ENCODE measurements at regions not wholly inside any gene's neighbourhood (a gene's known extent, or its start where the extent isn't known, plus 50 kb on each side); places are given as distances from the start of the nearest gene placed in this dataset.

DNA sequence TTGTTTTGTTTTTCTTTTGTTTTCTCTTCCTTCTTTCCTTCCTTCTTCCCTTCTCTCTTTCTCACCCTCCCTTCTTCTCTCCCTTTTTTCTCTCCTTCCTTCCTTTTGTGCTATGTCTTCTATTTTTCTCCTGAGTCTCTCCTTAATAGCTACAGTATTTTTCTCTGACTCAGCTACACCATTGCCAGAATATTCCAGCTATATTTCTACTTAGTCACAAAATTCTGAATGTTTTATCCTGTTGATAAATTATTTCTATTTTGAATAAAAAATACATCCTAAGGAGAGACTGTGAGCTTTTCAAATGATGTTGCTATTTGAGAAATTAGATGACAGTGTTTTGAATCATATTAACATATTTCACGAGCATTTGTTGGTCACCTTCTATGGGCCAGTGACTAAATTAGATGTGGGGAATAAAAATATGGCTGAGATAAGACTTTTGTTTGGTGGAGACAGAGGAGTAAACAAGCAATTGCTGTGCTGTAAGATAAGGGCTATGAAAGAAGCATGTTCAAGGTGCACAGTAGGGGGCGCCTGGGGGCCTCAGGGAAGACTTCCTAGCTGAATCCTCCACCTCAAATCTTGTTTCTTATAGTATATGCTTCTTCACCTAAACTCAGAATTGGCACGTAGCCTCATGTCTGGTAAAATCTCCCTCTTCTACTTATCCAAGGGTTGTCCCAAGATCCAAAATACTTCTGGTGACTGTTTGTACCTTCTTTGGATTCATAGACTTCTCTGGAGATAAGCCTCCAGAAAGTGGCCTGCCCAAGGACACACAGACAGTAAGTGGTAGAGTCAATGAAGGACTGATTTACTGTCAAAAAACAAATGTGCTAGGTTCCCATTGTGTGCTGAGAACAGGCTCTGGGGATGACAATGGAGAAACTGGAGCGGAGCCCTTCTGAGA is 115.5 kb upstream of the CREB5 start:
- DNase-seq, result no peak

DNA sequence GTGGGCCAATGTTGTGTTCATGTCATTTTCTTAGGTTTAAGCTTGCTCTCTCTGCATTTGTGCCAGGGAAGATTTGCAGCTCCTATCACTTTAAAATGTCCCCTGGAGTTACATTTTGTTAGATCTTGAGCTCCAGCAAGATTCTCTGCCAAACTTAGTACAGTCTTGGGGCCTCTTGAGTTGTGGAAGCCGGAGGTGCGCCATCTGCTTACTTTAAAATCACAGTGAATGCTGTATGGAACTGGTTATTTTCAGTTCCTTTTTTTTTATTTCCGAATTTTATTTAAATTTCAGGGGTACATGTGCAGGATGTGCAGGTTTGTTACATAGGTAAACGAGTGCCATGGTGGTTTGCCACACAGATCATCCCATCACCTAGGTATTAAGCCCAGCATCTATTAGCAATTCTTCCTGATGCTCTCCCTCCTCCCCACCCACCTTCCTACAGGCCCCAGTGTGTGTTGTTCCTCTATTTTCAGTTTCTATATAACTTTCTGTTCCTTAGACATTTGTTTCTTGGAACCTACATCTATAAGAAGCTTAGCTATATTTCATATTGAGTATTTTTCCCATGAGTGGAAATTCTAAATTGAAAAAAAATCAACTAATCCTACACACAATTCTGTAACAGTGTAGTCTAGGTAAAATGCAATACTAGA is 114.4 kb upstream of the CREB5 start:
- DNase-seq, result no peak

DNA sequence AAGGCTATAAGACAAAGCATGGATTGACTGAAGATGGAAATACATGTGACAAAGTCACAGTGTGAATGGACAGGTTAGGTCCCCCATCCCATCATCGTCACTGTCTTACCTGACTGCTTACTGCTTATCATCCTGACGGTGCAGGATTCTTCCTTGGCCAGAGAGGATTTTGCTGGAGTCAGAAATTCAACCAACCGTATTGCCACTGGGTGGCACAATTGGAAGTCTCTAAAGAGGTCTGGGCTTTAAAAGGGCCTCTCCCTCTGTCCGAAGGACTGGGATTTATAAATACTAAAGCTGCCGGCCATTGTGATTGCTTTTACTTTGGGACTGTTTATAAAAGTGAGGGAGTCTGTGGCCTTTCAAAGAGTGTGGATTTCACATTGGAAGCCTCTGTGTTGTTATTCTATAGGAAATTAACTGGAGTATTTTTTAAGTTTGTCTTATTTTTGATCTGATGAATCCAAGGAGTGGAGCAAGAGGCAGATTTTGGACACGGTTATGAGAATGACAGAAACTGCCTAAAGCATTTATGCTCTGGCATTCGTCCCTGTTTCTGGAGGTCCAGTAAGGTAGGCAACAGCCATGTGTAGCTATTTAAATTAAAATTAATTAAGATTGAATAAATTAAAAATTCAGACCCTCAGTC is 113.3 kb upstream of the CREB5 start:
- no peak for DNase-seq

DNA sequence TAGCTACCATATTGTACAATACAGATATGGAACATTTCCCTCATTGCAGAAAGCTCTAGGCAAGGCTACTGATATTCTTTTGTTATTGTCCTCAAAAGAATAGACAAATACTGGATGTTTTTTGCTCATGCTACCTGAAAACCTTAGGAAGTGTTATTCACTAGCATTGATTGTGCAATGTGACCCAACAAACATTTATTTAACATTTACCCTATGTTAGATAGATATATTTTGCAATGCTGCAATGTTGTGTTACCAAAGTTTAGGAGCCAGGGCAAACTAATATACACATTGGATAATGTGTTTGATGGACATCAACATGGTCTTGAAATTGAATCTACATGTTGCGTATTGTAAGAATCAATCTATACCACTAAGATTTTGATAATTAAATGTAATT is 112.8 kb upstream of the CREB5 start:
- DNase-seq, result no peak

DNA sequence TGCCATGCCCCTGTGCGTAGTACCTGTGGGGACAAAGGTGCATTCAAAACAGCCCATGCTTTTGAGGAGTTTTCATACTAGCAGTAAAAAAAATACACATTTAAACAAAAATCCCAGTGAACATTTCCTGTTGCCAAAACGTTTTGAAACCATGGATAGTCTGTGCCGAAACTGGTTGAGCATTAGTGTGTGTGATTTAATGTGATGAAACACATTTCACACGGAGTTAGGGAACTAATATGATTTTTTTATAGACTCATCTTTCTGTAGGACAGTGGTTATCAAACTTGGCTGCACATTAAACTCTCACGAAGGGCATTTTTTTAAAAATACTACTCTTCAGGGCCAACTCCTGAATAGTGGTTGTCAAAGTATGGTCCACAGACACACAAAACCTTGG is 111.8 kb upstream of the CREB5 start:
- no peak for DNase-seq

DNA sequence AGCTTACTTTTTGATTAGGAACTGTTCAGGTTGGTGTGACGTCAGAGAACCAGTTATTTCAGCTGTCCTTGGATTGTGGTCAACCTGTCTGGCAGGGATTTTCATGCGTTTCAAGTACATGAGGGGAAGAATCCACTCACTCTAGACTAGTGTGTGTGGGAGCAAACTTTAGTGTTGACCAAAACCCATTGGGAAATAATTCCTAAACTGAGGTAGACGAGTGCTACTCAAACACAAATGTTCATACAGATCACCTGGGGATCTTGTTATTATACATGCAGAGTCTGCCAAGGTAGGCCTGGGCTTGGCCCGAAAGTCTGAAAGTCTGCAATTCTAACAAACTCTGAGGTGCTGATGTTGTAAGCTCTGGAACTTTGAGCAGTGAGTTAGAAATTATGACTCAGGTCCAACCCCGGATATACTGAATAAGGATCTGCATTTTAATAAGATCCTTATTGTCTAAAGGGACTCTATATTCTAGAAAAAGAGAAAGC is 111.1 kb upstream of the CREB5 start:
- no peak for DNase-seq

DNA sequence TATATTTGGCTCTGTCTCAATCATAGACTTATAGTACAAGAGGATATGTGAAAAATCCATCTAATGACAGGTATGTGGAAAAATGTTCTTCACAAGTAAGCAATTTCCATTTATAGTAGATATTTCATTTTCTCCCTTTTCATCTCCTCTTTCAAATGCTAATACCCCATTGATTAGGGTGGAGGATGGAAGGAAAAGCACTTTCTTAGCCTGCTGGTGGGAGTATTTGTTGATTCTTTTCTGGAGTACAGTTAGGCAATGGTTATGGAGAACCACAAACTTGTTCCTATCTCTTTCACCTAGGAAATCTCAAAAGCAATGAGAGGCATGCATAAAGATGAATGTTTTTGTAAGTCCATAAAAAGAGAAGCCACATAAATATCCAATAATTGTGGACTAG is 108.0 kb upstream of the CREB5 start:
- DNase-seq, result no peak

DNA sequence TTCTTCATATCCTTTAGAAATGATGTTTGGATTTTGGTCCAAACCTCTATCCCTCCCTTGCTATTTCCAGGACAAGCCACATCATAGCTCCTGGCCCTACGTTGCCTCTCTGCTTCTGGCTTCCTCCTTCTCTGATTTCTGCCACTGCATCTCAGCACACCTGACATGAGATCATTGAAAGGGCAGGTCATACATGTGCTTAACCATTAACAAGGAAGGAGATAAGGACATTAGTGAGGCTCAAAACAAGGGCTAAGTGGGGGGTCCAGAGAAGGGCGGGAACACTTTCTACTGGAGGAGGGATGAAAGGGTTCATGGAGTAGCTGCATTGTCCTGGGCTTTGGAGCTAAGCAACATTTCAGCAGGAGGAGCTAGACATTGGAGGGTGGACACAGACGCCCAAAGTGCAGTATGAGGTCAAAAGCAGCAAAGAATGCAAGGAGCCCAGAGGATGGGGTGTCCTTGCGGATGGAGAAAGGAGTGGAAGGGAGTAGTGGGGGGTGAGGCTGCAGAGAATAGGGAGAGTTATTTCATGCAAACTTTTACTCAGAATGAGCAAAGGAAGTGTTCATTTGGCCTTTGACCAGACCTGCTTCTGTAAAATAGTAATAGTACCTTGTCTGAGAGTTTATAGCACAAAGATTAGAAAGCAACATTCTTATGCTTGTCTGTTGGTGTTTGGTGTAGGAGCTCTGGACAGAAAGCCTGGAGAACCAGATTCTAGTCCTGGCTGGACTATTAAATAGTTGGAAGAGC is 102.4 kb upstream of the CREB5 start:
- no peak for DNase-seq

DNA sequence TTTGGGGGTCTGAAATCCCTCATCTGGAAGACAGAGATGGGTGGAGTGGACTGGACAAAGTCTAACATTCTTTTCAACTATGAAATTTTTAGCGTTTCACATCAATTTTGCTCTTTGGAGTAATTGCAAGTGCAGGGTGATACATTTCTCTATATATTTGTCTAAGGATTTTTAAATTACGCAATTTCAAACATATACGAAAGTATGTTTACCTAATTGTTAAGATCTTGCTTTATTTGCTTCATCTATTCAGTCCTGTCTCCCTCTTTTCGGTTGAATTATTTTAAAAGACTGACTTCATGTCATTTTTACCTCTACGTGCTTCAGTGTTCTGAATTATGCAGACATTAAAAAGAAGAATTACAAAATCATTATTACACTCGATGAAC is 101.9 kb upstream of the CREB5 start:
- DNase-seq, result no peak

DNA sequence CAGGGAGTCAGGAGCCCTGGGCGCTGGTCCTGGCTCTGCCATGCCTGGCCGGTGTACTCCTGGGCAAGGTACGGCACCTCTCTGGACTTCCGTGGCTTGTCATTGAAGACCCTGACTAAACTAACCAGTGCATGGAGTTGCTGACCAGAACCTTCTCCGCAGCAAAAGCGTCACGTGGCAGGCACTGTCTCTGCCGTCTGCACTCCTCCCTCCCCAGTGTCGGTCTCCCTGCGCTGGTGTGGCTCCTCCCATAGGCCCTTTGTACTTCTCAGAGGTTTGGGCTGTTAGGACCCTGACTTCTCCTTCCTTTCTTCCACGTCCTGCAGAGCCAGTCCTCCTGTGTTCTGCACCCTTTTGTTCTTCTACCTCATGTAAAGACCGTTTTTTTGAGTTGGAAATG is 100.6 kb upstream of the CREB5 start:
- no peak for DNase-seq

DNA sequence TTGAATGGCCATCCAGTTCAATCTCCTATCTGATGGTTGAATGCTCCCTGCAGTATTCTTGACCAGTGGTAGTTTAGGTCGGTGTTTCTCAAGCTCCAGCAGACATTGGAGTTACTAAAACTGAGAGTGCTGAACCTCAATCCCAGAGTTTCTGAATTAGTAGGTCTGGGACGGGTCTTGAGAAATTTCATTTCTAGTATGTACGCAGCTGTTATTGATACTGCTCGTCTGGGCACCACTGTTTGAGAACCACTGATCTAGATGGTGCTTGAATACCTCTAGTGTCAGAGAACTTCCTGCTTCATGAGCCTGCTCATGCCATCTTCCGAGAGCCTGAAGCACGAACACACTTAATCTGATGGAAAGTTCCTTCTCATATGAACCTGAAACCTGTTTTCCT is 99.4 kb upstream of the CREB5 start:
- DNase-seq, result no peak

DNA sequence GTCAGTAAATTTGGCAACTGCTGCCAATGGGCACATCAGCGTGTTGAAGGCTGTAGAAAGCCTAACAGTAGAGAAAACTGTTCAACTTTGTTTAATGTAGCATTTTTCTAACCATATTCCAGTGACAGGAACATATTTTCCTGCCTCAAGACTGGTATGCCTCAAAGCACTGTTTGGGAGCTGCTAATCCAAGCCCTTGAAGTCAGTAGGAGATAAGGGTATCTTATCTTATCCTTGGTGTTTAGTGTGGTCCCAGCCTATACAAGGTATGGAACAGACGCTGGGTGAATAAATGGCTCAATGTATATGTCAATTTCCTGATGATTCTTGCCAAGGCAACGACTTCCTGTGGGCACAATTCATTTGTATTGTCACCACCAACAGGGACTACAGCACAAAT is 97.5 kb upstream of the CREB5 start:
- no peak for DNase-seq

DNA sequence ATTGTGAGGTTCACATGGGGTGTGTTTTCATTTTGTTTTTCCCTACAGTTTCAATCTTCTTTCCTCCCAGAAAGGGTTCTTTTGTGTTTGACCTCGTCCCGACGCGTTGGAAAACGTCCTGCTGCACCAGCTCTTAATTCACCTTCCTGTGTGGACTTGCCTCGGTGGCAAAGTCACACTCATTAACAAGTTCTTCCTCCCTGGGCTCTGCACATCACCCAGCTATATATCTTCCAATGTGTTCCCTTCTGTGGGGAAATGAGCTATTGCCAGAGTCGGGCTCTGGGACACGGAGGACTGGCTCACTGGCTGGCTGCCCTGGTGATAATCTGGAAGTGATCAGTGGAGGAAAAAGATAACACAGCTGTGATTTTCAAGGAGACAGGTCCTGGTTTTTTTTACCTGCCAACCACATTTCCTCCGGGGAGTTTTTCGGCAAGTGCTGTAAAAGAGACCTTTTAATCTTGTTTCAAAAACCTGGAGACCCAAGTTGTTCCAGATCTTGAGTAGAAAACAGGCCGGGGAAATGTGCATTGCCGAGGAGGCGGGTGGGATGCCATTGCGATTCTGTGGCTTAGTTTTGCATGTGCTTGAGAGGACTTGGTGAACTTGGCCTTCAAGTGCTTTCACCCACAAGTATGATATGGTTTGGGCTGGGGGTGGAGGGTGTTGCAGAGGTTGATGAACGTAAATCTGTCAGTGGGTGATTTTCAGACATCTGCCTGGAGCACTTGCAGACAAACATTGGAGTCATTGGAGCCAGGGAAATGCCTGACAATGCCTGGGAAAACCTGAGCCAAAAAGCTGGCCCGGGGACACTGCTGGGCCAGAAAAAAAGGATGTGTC is 96.5 kb upstream of the CREB5 start:
- DNase-seq, result no peak

DNA sequence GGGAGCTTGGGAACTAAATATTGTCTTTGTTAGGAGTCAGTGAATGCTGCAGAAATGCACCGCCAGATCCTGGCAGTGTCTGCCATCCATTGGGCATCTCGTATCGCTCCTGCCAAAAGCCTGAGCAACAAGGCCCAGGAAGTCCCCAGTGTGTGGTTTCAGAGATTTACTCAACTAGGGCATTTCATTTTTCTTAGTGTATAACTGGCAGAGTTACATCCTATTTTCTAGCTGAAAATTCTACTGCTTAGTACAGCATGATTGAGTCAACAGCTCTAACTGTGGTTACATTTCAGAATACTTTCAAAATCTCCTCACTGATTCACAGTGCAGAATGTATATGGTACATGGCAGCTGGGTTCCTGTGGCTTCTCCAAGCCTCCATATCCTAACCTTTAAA is 95.8 kb upstream of the CREB5 start:
- DNase-seq, result no peak

DNA sequence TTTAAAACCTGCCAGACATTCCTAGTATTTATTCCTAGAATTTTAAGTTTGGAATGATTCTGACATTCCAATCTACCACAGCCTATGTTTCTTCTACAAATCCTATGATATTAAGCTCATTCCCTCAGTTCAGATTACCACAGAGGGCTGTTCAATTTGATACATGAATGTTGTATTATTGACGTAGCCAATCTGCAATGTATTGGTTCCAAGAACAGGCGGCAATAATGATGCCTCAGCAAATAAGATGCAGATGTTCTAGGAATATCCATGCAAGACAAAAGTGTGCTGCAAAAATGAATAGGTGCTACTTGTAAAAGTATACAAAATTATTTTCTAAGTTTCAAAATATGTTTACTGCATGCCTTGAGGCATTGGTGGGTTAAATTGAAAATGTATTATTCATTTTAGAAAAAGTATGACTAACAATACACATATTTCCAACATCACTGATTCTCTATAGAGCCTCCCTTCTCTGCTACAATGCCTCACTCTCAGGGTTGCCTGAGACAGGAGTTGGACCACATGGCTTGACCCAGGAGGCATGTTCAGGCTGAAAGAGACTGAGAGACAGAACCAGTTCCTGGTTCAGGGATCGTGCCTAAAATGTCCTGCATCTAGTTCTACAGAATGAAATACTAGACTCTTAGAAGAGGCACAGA is 94.1 kb upstream of the CREB5 start:
- no peak for DNase-seq

DNA sequence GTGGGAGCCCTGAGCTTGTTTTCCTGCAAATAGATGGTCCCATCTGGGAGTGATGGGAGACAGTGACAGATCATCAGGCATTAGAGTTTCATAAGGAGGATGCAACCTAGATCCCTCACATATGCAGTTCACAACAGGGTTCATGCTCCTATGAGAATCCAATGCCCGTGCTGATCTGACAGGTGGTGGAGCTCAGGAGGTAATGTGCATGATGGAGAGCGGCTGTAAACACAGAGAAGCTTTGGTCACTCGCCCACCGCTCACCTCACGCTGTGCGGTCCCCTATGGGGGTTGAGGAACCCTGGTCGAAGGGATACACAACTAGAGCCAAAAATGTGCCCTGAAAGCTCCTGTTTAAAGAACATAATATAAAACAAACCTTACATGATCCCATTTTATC is 88.5 kb upstream of the CREB5 start:
- DNase-seq, result no peak

DNA sequence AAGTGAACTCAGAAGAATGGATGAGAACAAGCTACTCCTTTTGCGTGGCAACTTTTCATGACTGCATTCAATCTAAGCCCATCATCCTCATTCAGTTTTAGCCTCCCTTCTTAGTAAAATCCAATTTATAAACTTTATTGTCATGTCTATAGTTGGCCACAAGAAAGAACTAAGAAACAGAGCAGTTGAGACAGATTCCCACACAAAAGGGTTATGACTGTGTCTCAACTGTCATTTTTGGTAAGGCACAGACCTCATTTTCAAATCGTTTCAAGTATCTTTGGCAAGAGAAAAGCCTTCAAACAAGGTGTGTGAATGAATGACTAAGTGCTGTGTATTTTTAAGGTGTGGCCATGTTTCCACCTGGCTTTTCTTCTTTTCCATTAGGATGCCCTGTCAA is 84.2 kb upstream of the CREB5 start:
- no peak for DNase-seq

DNA sequence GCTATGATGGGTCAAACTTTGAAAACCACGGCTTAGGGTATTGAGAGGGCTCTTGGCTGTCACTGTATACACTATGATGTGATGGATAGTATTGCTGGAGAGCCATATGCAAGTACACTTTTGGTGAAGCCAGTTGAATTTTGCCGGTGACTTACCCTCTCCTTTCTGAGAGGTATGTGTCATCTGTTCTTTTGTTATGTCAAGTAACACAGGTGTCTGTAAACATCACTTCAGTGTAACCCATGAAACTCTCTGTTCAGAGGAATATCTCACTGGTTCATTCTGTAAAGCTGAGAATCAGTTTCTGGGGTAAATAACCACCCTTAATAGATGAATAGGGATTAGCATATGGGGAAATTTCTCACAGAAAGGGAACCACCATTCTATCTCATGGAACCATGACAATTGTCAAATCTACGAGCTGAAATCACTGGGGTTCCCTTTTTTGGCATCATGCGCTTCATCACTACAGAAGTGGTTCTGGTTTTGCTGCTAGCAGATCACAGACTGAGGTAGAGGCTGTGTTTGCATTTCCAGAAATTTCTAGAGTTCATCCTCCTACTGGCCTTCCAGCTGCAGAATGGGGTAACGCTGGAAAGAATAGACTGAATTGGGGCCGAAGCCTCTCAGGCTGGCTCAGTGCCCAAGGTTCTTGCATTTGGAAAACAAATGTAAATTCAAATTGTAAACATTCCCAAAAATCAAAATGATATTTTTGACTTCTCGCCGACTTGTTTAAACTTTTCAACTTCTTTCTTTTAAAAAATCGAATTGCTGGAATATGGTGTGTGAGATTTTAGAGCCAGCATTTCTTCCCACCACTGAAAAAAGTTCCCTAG is 83.3 kb upstream of the CREB5 start:
- no peak for DNase-seq

DNA sequence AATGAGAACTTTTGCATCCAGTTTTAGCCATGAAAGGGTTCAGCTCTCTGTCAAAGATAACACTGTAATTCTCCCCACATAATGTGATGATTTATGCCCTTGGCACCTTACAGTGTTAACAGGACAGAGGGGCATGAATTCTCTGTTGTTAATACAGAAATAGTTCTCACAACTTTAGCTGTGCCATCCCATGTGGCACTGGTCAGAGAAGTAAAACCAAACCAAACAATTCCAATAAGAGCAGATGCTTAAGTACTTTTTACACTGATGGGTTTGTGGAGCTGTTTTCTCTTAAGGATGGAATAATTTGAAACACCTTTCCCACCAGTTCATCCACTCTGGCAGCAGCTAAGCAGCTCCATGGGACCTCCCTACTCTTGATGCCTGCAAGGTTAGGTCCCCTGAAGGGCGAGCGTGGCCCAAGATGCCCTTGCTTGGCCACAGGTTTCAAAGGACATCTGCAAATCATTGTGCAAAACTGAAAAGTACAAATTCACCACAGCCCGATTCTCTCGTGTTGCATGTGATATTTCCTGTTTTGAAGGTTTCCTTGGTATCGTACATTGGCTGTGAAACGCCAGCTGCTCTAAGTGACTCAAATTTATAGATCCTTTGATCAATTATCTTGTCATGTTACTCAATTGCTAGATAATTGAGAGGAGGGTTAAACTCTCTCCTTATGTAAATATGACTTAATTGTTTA is 82.5 kb upstream of the CREB5 start:
- DNase-seq, result no peak
